Stimulated activated CD4-positive, alpha-beta T cell treated with anti-CD3 and anti-CD28 coated beads, Interleukin-15, amount 100 ng/mL, for 48 hours (primary cell): ENCODE measurements at regions not wholly inside any gene's neighbourhood (a gene's known extent, or its start where the extent isn't known, plus 50 kb on each side); places are given as distances from the start of the nearest gene placed in this dataset.
"Not testable (repeated sequence)": the region's sequence is repeated elsewhere in the genome, so short reads cannot be mapped to it uniquely, and the experiment has no call there.

Experiments
- DNase-seq, 2 donors: peaks; one replicate each; pipeline ENCODE4 v3.0.0-alpha.2; 2020; ENCODE audit warnings: low read depth in 2 of 2

- DNase-seq: no peak
Measured at GRCh38 chr18:70390371-70391090, 101.7 kb downstream of the SOCS6 start.

- DNase-seq: not testable (repeated sequence)
Measured at GRCh38 chr18:70389036-70389435, 100.2 kb downstream of the SOCS6 start.

DNA sequence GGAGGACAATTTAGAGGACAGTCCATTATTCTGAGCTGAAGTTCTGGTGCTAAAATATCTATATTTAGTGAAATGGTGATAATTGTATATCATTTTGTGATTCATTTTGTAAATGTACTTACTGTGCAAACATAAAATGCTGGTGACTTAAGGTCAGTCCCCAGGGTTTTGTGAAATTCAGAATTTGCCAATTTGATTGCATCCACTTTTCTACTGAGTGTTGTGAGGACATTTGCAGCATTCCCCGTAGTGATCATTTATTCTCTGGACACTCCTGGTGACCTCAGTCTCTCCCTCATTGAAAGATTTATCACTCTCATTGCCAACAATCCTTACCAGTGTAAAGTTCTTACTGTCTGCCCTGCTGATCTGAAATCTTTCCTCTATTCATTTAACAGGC is 98.2 kb downstream of the SOCS6 start:
- no peak for DNase-seq

- DNase-seq: no peak
Measured at GRCh38 chr18:70386582-70386981, 97.7 kb downstream of the SOCS6 start.

- DNase-seq: no peak
Measured at GRCh38 chr18:70385474-70385873, 96.6 kb downstream of the SOCS6 start.

GRCh38 chr18:70384181-70384790 is 95.4 kb downstream of the SOCS6 start:
- no peak for DNase-seq

- no peak for DNase-seq
Measured at GRCh38 chr18:70382992-70383717, 94.3 kb downstream of the SOCS6 start.

DNA sequence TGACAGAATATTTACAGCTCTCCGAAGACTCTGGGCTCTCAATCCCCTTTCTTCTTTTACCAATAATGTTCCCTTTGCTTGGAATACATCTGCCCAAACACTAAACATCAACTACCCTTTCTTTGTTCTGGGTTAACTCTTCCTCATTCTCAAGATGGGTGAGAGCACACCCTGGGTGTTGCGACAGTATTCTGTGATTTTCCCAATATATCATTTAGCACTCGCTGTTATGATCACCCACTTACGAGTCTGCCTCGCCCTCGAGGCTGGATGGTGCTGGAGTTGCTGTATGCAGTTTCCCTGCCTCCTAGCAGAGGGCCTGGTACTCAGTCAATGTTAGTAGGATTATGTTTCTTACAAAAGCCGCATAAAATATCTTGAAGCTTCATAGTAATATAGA is 93.2 kb downstream of the SOCS6 start:
- no peak for DNase-seq

GRCh38 chr18:70380915-70381896 is 92.4 kb downstream of the SOCS6 start:
- peak in 1 of 2 donors; percentile 2 for DNase-seq
